IMR-90 (cell line): ENCODE measurements at regions not wholly inside any gene's neighbourhood (a gene's known extent, or its start where the extent isn't known, plus 50 kb on each side); places are given as distances from the start of the nearest gene placed in this dataset.

Experiments
- CHD1 ChIP-seq: IDR thresholded peaks from 2 replicates; pipeline ENCODE4 v1.6.1; 2012; ENCODE audit warnings: low read depth, low read length, improper control_type of control experiment
- RFX5 ChIP-seq: IDR thresholded peaks from 2 replicates; pipeline ENCODE4 v1.8.0; 2012; ENCODE audit warnings: low read depth, mild to moderate bottlenecking, low read length, moderate library complexity
- SMC3 ChIP-seq: fragments of 150-350 bp; IDR thresholded peaks from 2 replicates; pipeline ENCODE4 v1.6.1; 2016; ENCODE audit warnings: low read depth, mild to moderate bottlenecking, antibody characterized with exemption, low read length, moderate library complexity
- TF ChIP-seq, protein P1 (sequence below): conservative IDR thresholded peaks from 2 replicates; pipeline ENCODE4 v1.5.1; 2012; ENCODE audit warnings: mild to moderate bottlenecking, low read depth, low read length, improper control_type of control experiment

DNA sequence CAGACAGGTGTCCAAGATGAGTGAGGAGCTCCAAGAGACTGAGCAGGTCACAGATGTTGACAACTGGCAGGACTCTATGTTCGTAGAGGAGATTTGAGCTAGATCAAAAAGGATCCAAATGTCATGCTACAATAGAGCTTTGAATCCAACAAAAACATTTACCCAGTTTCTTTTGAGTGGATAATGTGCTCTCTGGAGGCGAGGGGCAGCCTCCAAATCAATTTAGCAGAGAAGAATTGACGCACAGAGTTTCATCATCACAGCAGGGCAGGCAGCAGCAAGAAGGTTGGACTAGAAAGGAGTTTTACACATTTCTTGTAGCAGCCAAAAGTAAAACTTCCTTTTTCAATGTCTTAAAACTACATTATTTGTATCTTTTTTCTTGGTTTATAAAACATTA lies 653.0 kb downstream of the RNF144A start:
- TF ChIP-seq, protein P1, sequence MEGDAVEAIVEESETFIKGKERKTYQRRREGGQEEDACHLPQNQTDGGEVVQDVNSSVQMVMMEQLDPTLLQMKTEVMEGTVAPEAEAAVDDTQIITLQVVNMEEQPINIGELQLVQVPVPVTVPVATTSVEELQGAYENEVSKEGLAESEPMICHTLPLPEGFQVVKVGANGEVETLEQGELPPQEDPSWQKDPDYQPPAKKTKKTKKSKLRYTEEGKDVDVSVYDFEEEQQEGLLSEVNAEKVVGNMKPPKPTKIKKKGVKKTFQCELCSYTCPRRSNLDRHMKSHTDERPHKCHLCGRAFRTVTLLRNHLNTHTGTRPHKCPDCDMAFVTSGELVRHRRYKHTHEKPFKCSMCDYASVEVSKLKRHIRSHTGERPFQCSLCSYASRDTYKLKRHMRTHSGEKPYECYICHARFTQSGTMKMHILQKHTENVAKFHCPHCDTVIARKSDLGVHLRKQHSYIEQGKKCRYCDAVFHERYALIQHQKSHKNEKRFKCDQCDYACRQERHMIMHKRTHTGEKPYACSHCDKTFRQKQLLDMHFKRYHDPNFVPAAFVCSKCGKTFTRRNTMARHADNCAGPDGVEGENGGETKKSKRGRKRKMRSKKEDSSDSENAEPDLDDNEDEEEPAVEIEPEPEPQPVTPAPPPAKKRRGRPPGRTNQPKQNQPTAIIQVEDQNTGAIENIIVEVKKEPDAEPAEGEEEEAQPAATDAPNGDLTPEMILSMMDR: no peak
- TF ChIP-seq CHD1: no peak
- TF ChIP-seq RFX5: no peak
- TF ChIP-seq SMC3: no peak
